Activated B cell treated with CpG ODN at 0.5 μM for 24 hours (primary cell): ENCODE measurements at regions not wholly inside any gene's neighbourhood (a gene's known extent, or its start where the extent isn't known, plus 50 kb on each side); places are given as distances from the start of the nearest gene placed in this dataset.
"Not testable (repeated sequence)": the region's sequence is repeated elsewhere in the genome, so short reads cannot be mapped to it uniquely, and the experiment has no call there.

Source experiments
- ATAC-seq: fragments of 200-7000 bp; cut with Tn5 transposase; one replicate; pipeline ENCODE4 v1.10.0; 2021; ENCODE audit warnings: low read depth, mild to moderate bottlenecking, moderate library complexity
- CTCF ChIA-PET: fragments of 350-600 bp; sonication (Branson Sonifier 250); formaldehyde crosslinking; loops from one replicate; lab custom pipeline; 2021; ENCODE audit warnings: antibody characterized with exemption; lab: Charles Lee
- POLR2A ChIA-PET: fragments of 350-600 bp; sonication (Branson Sonifier 250); formaldehyde crosslinking; loops from one replicate; lab custom pipeline; 2021; ENCODE audit warnings: antibody characterized with exemption; lab: Charles Lee
- DNase-seq: peaks from one replicate; pipeline ENCODE4 v3.0.0; 2022
- H3K27ac Mint-ChIP-seq: one replicate; pipeline ENCODE4 v1.8.0; 2020; ENCODE audit warnings: mixed read lengths
- H3K27me3 Mint-ChIP-seq: one replicate; pipeline ENCODE4 v1.8.0; 2021; ENCODE audit warnings: mixed read lengths
- H3K36me3 Mint-ChIP-seq: one replicate; pipeline ENCODE4 v1.8.0; 2021; ENCODE audit warnings: low read depth, mixed read lengths
- H3K4me1 Mint-ChIP-seq: one replicate; pipeline ENCODE4 v1.8.0; 2021; ENCODE audit warnings: mixed read lengths
- H3K4me3 Mint-ChIP-seq: one replicate; pipeline ENCODE4 v1.8.0; 2020; ENCODE audit warnings: mild to moderate bottlenecking, mixed read lengths
- H3K9me3 Mint-ChIP-seq: one replicate; pipeline ENCODE4 v1.8.0; 2020; ENCODE audit warnings: mixed read lengths
- CTCF ChIP-seq: fragments of 200-600 bp; IDR thresholded peaks from one replicate; pipeline ENCODE4 v1.8.0; 2022; ENCODE audit warnings: antibody characterized with exemption, mild to moderate bottlenecking
- intact Hi-C: fragments of 100-400 bp; cut with micrococcal nuclease; formaldehyde crosslinking; loops from one replicate; pipeline ENCODE4 v1.15.1; 2024

GRCh38 chr6:33892581-33893346, 89.0 kb upstream of the MLN start:
- DNase-seq, result no peak
- H3K4me3 Mint-ChIP-seq, result no peak overlapping the region
- intact Hi-C loops, result no loop called here
- H3K27ac Mint-ChIP-seq, result no peak overlapping the region
- no peaks in the 10 kb centered on the region for H3K4me1 Mint-ChIP-seq
- CTCF ChIA-PET, result no interaction called here
- no peaks in the 10 kb centered on the region for H3K9me3 Mint-ChIP-seq
- H3K27me3 Mint-ChIP-seq, result peaks cover 13% of the 10 kb centered on the region
- TF ChIP-seq CTCF, result no peak
- no peaks in the 10 kb centered on the region for H3K36me3 Mint-ChIP-seq
- POLR2A ChIA-PET, result no interaction called here
- ATAC-seq, result no peak

GRCh38 chr6:33888664-33889200, 84.9 kb upstream of the MLN start:
- no peak for ATAC-seq
- no peak overlapping the region for H3K27ac Mint-ChIP-seq
- no peak overlapping the region for H3K4me3 Mint-ChIP-seq
- H3K27me3 Mint-ChIP-seq, result peaks cover 20% of the 10 kb centered on the region
- no peak for TF ChIP-seq CTCF
- no peaks in the 10 kb centered on the region for H3K36me3 Mint-ChIP-seq
- no peak for DNase-seq
- ChIA-PET CTCF (no interaction called here), POLR2A (no interaction called here)
- intact Hi-C loops, result no loop called here
- no peaks in the 10 kb centered on the region for H3K4me1 Mint-ChIP-seq
- H3K9me3 Mint-ChIP-seq, result no peaks in the 10 kb centered on the region

GRCh38 chr6:33888183-33888582, 84.4 kb upstream of the MLN start:
- H3K36me3 Mint-ChIP-seq, result no peaks in the 10 kb centered on the region
- CTCF ChIA-PET, result no interaction called here
- TF ChIP-seq CTCF, result no peak
- POLR2A ChIA-PET, result no interaction called here
- ATAC-seq, result no peak
- intact Hi-C loops, result no loop called here
- H3K27me3 Mint-ChIP-seq, result peaks cover 17% of the 10 kb centered on the region
- no peaks in the 10 kb centered on the region for H3K4me1 Mint-ChIP-seq
- H3K4me3 Mint-ChIP-seq, result no peak overlapping the region
- no peak overlapping the region for H3K27ac Mint-ChIP-seq
- no peak for DNase-seq
- no peaks in the 10 kb centered on the region for H3K9me3 Mint-ChIP-seq

GRCh38 chr6:33886673-33887144, 82.9 kb upstream of the MLN start:
- ATAC-seq, result no peak
- Mint-ChIP-seq H3K27ac (no peak overlapping the region), H3K9me3 (no peaks in the 10 kb centered on the region), H3K27me3 (peaks cover 17% of the 10 kb centered on the region), H3K36me3 (no peaks in the 10 kb centered on the region), H3K4me1 (no peaks in the 10 kb centered on the region), H3K4me3 (no peak overlapping the region)
- no peak for DNase-seq
- POLR2A ChIA-PET, result no interaction called here
- intact Hi-C loops, result no loop called here
- CTCF ChIA-PET, result no interaction called here
- TF ChIP-seq CTCF, result no peak

- Mint-ChIP-seq H3K27me3 (peaks cover 19% of the 10 kb centered on the region), H3K36me3 (no peaks in the 10 kb centered on the region), H3K4me1 (no peaks in the 10 kb centered on the region), H3K27ac (no peak overlapping the region), H3K9me3 (no peaks in the 10 kb centered on the region), H3K4me3 (no peak overlapping the region)
- ChIA-PET CTCF (no interaction called here), POLR2A (no interaction called here)
- TF ChIP-seq CTCF, result no peak
- DNase-seq, result no peak
- ATAC-seq, result no peak
- intact Hi-C loops, result no loop called here
Measured at GRCh38 chr6:33885132-33886057, 81.6 kb upstream of the MLN start.

- POLR2A ChIA-PET, H3K9me3 Mint-ChIP-seq, ATAC-seq, intact Hi-C loops, H3K4me1 Mint-ChIP-seq, H3K36me3 Mint-ChIP-seq, H3K4me3 Mint-ChIP-seq, DNase-seq, H3K27ac Mint-ChIP-seq, CTCF ChIA-PET: not testable (repeated sequence)
- peaks cover 16% of the 10 kb centered on the region for H3K27me3 Mint-ChIP-seq
Measured at GRCh38 chr6:33883621-33884020, 79.8 kb upstream of the MLN start.
